Mucosa of descending colon (tissue), 3 donors: ENCODE measurements at regions not wholly inside any gene's neighbourhood (a gene's known extent, or its start where the extent isn't known, plus 50 kb on each side); places are given as distances from the start of the nearest gene placed in this dataset.

ENCODE experiments used
- ATAC-seq: fragments of 200-7000 bp; cut with Tn5 transposase; one replicate; pipeline ENCODE4 v1.9.1; 2020; ENCODE audit warnings: mild to moderate bottlenecking, moderate library complexity
- DNase-seq, 3 donors: peaks; one replicate each; pipeline ENCODE4 v3.0.0-alpha.2; 2020
- H3K36me3 ChIP-seq: fragments of 200-600 bp; one replicate; pipeline ENCODE4 v1.8.0; 2021; ENCODE audit warnings: low read depth, mild to moderate bottlenecking
- H3K4me1 ChIP-seq: fragments of 200-600 bp; one replicate; pipeline ENCODE4 v1.8.0; 2021; ENCODE audit warnings: low read depth, mild to moderate bottlenecking
- H3K4me3 ChIP-seq: fragments of 200-600 bp; one replicate; pipeline ENCODE4 v1.8.0; 2021; ENCODE audit warnings: mild to moderate bottlenecking
- H3K9me3 ChIP-seq: fragments of 200-600 bp; one replicate; pipeline ENCODE4 v1.8.0; 2021; ENCODE audit warnings: mild to moderate bottlenecking
- intact Hi-C, 2 donors: fragments of 100-400 bp; cut with DNase I in 1 of 2; cut with micrococcal nuclease in 1 of 2; formaldehyde crosslinking; loops; one replicate each; pipeline versions ENCODE4 v1.11.0 to v1.11.1; 2022; cut with DNase I, micrococcal nuclease
- TF ChIP-seq, protein P1 (sequence below): fragments of 200-600 bp; IDR thresholded peaks from one replicate; pipeline ENCODE4 v1.8.0; 2022; ENCODE audit warnings: antibody characterized with exemption, mild to moderate bottlenecking
- donor health status: DM: no; HTN: no; CAD: no; lungs with moderate emphysema.
- donor health status: DM: no; HTN: no; CAD: no.
- donor health status: DM: no; HTN: yes; CAD: no.

DNA sequence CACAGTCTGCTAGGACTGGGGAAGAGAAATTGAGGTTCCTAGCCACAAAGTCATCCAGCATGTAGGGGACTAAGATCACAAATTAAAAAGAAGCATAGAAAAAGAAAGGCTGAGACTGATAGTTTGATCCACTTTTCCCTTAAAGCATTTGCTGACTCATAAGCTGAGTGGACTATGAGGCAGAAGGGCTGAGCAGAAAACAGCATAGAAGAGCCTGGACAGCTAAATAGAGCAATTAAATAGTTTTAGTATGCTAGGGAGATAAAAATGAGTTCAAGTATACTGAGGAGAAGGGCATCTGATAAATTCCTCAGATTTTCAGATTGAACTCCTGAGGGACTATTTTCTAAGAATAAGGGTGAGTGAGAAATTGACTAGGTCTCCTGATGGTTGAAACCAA, 155.9 kb upstream of the EGR2 start:
- TF ChIP-seq, protein P1, sequence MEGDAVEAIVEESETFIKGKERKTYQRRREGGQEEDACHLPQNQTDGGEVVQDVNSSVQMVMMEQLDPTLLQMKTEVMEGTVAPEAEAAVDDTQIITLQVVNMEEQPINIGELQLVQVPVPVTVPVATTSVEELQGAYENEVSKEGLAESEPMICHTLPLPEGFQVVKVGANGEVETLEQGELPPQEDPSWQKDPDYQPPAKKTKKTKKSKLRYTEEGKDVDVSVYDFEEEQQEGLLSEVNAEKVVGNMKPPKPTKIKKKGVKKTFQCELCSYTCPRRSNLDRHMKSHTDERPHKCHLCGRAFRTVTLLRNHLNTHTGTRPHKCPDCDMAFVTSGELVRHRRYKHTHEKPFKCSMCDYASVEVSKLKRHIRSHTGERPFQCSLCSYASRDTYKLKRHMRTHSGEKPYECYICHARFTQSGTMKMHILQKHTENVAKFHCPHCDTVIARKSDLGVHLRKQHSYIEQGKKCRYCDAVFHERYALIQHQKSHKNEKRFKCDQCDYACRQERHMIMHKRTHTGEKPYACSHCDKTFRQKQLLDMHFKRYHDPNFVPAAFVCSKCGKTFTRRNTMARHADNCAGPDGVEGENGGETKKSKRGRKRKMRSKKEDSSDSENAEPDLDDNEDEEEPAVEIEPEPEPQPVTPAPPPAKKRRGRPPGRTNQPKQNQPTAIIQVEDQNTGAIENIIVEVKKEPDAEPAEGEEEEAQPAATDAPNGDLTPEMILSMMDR, result no peak
- Histone ChIP-seq H3K36me3 (no peaks in the 10 kb centered on the region), H3K4me1 (no peaks in the 10 kb centered on the region), H3K9me3 (no peaks in the 10 kb centered on the region), H3K4me3 (no peak overlapping the region)
- intact Hi-C loops, result no loop called here
- ATAC-seq (no peak), DNase-seq (no peak)

DNA sequence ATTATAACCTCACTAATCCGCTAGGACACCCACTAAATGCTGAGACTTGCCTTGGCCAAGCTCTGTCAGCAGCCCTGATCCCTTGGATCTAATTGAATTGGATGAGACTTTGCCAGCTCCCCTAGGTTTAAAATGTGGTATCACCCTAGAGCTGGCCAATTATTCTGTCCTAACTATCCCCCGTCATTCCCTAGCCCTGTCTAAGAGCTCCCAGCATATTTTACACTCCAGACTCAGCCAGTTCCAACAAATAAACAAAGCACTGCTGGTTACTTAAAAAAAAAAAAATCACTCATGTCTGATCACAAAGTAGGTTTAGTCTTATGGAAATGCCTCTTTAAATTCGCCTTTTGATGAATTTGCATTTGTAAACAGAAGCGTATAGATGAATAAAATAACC, 147.9 kb upstream of the EGR2 start:
- DNase-seq, result no peak
- ATAC-seq, result no peak
- H3K36me3 ChIP-seq, result no peaks in the 10 kb centered on the region
- H3K4me3 ChIP-seq, result no peak overlapping the region
- H3K4me1 ChIP-seq, result no peaks in the 10 kb centered on the region
- intact Hi-C loops, result no loop called here
- no peaks in the 10 kb centered on the region for H3K9me3 ChIP-seq
- TF ChIP-seq, protein P1, result no peak

DNA sequence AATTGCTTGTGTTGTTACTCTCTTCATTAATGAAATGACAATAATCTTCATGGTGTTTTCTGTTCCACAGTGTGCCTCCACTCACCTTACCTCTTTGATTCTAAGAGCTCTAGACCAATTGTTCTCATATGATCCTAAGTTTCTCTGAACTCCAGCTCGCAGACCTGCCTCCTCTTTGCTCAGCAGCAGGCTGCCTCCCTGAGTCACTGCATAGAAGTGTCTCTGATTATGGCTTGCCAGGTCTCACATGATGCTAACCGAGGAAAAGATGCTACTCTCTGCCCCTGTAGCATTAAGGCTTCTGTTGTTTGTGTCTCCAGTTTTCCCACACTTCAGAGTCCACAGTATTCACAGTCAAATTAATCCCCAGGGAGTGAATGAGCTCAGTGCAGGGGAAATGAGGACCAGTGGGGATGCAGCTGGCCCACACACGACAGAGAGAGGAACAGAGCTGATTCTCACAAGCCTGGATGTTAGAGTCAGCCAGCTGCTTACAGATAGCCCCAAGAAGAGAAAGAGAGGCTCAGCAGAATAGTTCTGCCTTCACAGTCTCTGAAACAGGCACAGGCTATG, 145.9 kb upstream of the EGR2 start:
- no peaks in the 10 kb centered on the region for H3K4me1 ChIP-seq
- no peaks in the 10 kb centered on the region for H3K9me3 ChIP-seq
- TF ChIP-seq, protein P1, result no peak
- DNase-seq, result no peak
- ATAC-seq, result no peak
- H3K36me3 ChIP-seq, result no peaks in the 10 kb centered on the region
- H3K4me3 ChIP-seq, result no peak overlapping the region
- intact Hi-C loops, result no loop called here

DNA sequence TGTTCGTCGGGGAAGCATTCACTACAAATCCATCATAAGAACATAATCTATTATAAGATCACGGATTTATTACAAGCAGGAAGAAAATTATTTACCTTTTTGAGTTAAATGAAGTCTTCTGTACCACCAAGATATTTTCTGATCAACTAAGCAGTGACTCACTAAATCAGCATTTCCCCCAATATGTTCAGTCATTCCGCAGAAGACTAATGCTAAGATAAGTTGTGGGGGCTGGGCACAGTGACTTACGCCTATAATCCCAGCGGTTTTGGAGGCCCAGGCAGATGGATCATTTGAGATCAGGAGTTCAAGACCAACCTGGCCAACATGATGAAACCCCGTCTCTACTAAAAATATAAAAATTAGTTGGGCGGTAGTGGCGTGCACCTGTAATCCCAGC, 144.2 kb upstream of the EGR2 start:
- no peak for ATAC-seq
- no peaks in the 10 kb centered on the region for H3K36me3 ChIP-seq
- intact Hi-C loops, result no loop called here
- H3K4me3 ChIP-seq, result no peak overlapping the region
- TF ChIP-seq, protein P1, result no peak
- no peaks in the 10 kb centered on the region for H3K4me1 ChIP-seq
- H3K9me3 ChIP-seq, result no peaks in the 10 kb centered on the region
- DNase-seq, result no peak

DNA sequence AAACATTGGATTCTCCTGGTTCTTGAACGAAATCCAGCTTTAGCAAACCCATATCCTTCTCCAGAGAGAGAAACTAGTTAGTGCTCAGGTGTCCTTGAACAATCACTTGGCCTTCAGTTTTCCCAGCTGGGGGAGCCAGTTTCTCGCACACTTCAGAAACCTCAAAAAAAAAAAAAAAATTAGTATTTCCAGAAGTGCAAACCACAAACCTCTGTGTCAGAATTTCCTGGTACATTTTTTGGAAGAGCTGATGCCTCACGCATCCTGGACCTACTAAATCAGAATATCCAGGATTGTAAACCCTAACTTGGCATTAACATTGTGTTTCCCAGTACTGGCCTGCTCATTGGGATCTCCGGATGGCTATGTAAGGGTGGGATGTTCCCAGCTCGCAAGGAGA, 143.4 kb upstream of the EGR2 start:
- H3K4me3 ChIP-seq, result no peak overlapping the region
- no peaks in the 10 kb centered on the region for H3K4me1 ChIP-seq
- ATAC-seq (no peak), DNase-seq (no peak)
- intact Hi-C loops, result no loop called here
- TF ChIP-seq, protein P1, result no peak
- H3K36me3 ChIP-seq, result no peaks in the 10 kb centered on the region
- H3K9me3 ChIP-seq, result no peaks in the 10 kb centered on the region

DNA sequence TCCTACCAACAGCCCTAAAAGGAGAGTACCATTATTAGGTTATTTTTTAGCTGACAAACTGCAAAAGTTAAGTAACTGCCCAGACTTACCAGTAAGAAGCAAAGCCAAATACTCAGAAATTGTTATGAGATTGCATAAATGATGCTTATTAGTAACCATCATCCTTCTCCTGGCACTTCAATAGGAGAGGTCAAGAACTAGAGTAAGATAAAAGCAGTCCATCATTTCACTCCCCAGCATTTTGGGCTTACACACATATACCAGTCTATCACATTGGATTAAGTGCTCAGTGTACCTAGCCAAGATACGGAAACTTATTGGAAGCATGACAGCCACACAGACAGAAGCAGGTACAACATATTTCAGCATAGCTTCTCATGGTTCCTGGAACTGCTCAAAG, 142.8 kb upstream of the EGR2 start:
- Histone ChIP-seq H3K4me3 (no peak overlapping the region), H3K9me3 (no peaks in the 10 kb centered on the region), H3K4me1 (no peaks in the 10 kb centered on the region), H3K36me3 (no peaks in the 10 kb centered on the region)
- intact Hi-C loops, result no loop called here
- DNase-seq (no peak), ATAC-seq (no peak)
- TF ChIP-seq, protein P1, result no peak
